GM12875 (cell line): ENCODE measurements at regions not wholly inside any gene's neighbourhood (a gene's known extent, or its start where the extent isn't known, plus 50 kb on each side); places are given as distances from the start of the nearest gene placed in this dataset.

Source experiments
- H3K4me3 ChIP-seq: one replicate; pipeline ENCODE4 v1.5.1; 2011; ENCODE audit warnings: low read depth, low read length, control low read depth
- TF ChIP-seq, protein P1 (sequence below): IDR thresholded peaks from 2 replicates; pipeline ENCODE4 v1.5.1; 2011; ENCODE audit warnings: low read depth, mild to moderate bottlenecking, control low read depth, inconsistent platforms, low read length, moderate library complexity, borderline replicate concordance; ENCODE audit not compliant: insufficient read depth

DNA sequence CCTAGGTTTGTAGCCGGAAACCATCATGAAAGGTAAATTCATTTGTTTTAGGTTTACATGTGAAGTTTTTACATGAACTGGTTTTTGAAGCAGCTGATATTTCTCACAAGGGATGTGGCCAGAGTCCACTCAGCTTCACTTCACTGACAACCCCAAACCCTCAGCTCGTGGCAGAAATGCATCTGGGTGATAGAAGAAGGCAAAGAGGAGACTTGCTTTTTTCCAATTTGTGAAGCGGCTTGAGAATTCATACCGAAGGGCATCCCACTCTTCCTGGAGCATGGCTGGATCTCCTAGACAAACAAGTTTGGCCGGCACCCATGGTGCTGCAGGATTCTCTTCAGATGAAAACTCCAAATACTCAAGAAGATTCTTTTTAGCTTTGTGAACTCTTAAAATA lies 392.8 kb upstream of the CNR1 start:
- no peak overlapping the region for H3K4me3 ChIP-seq
- TF ChIP-seq, protein P1, sequence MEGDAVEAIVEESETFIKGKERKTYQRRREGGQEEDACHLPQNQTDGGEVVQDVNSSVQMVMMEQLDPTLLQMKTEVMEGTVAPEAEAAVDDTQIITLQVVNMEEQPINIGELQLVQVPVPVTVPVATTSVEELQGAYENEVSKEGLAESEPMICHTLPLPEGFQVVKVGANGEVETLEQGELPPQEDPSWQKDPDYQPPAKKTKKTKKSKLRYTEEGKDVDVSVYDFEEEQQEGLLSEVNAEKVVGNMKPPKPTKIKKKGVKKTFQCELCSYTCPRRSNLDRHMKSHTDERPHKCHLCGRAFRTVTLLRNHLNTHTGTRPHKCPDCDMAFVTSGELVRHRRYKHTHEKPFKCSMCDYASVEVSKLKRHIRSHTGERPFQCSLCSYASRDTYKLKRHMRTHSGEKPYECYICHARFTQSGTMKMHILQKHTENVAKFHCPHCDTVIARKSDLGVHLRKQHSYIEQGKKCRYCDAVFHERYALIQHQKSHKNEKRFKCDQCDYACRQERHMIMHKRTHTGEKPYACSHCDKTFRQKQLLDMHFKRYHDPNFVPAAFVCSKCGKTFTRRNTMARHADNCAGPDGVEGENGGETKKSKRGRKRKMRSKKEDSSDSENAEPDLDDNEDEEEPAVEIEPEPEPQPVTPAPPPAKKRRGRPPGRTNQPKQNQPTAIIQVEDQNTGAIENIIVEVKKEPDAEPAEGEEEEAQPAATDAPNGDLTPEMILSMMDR, result no peak

- TF ChIP-seq, protein P1, result no peak
Measured at GRCh38 chr6:88556663-88557062, 390.5 kb upstream of the CNR1 start.

DNA sequence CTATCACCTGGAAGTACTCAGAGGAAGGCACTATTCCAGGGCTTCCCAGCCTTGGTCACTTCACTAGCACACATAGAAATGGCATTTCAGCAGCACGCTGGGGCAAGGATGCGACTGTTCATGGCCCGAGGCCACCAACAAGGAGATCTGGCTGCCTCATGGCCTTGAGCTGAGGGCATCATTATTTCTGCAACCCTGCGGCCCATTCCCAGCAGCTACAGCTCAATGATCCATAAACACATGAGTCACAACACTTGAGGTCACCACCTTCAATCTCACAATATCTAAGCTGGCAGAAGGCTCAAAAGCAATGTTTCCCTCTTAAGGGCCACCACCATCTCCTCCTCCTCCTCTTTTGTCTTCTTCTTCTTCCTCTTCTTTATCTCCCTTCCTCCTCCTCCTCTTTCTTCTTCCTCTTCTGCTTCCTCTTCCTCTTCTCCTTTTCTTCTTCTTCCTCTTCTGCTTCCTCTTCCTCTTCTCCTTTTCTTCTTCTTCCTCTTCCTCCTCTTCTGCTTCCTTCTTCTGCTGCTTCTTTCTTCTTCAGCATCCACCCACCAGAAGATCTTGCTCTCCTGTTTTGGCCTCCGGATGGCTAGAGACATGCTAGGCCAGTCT lies 382.9 kb upstream of the CNR1 start:
- no peak overlapping the region for H3K4me3 ChIP-seq
- TF ChIP-seq, protein P1, result no peak

More at GRCh38 chr6:88556663-88557062, 390.5 kb upstream of the CNR1 start:
- H3K4me3 ChIP-seq, result no peak overlapping the region

GRCh38 chr6:88547768-88548167 lies 381.6 kb upstream of the CNR1 start:
- no peak overlapping the region for H3K4me3 ChIP-seq
- TF ChIP-seq, protein P1, result no peak

- no peak overlapping the region for H3K4me3 ChIP-seq
- TF ChIP-seq, protein P1, result no peak
Measured at GRCh38 chr6:88545991-88546390, 379.8 kb upstream of the CNR1 start.

DNA sequence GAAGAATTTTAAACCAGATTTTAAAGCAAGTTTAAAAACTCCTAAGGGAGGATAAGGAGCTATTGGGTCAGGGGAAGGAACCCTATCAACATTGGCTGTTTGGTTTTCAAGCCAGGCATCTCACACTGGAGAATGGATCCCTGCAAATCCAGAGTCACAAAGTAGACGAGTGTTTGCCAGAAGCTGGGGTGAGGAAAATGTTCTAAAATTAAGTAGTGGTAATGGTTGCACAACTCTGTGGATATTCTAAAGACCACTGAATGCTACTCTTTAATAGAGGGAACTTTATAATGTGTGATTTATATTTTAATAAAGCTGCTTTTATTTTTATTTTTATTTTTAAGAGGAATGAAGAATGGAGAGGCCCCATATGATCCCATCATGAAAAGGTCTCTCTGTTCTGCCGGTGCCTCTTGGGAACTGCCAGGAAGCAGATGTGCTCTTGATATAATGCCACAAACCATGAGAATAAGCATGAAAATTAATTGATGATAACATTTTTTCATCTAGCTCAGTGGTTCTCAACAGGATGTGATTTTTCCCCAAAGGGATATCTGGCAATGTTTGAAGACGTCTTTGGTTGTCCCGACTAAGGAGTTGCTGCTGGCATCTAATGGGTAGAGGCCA lies 379.0 kb upstream of the CNR1 start:
- TF ChIP-seq, protein P1, result no peak

DNA sequence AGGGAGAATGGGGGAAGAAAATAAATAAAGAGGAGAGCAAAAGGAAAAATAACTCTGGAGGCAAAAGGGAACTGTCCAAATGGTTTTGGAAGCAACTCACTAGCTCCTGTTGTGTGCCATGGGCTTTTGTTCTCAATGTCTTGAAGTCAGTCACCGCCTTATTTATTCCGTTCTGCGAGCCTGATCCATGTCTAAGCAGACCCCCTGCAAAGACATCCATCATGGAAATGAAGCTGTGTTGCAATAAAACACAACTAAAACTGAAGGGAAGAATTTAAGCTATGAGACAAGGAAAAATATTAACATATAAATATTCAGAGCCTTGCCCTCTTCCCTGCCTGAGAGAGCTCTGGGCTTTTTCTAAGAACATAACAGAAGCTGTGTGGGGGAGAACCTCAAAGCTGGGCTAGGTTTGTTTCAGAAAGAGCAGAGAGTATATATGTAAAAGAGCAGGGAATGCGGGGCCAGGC lies 373.2 kb upstream of the CNR1 start:
- no peak overlapping the region for H3K4me3 ChIP-seq
- TF ChIP-seq, protein P1, result no peak

More for the DNA sequence above, 379.0 kb upstream of the CNR1 start:
- H3K4me3 ChIP-seq, result no peak overlapping the region
